DND-41 (cell line): ENCODE measurements at regions not wholly inside any gene's neighbourhood (a gene's known extent, or its start where the extent isn't known, plus 50 kb on each side); places are given as distances from the start of the nearest gene placed in this dataset.

Experiments
- EZH2 ChIP-seq: IDR thresholded peaks from 3 replicates; pipeline ENCODE4 v1.6.1; 2012; ENCODE audit warnings: borderline replicate concordance, low read depth, mild to moderate bottlenecking, moderate library complexity, low read length, inconsistent platforms; ENCODE audit not compliant: severe bottlenecking
- TF ChIP-seq, protein P1 (sequence below): IDR thresholded peaks from 2 replicates; pipeline ENCODE4 v1.5.1; 2012; ENCODE audit warnings: borderline replicate concordance, low read length, moderate library complexity, mild to moderate bottlenecking; ENCODE audit not compliant: poor library complexity, severe bottlenecking; ENCODE audit errors: extremely low read depth

GRCh38 chr20:24064092-24064491 is 75.5 kb upstream of the GGTLC1 start:
- TF ChIP-seq, protein P1, sequence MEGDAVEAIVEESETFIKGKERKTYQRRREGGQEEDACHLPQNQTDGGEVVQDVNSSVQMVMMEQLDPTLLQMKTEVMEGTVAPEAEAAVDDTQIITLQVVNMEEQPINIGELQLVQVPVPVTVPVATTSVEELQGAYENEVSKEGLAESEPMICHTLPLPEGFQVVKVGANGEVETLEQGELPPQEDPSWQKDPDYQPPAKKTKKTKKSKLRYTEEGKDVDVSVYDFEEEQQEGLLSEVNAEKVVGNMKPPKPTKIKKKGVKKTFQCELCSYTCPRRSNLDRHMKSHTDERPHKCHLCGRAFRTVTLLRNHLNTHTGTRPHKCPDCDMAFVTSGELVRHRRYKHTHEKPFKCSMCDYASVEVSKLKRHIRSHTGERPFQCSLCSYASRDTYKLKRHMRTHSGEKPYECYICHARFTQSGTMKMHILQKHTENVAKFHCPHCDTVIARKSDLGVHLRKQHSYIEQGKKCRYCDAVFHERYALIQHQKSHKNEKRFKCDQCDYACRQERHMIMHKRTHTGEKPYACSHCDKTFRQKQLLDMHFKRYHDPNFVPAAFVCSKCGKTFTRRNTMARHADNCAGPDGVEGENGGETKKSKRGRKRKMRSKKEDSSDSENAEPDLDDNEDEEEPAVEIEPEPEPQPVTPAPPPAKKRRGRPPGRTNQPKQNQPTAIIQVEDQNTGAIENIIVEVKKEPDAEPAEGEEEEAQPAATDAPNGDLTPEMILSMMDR = no peak
- no peak for TF ChIP-seq EZH2
